Activated CD8-positive, alpha-beta T cell treated with anti-CD3 and anti-CD28 coated beads for 36 hours (primary cell): ENCODE measurements at regions not wholly inside any gene's neighbourhood (a gene's known extent, or its start where the extent isn't known, plus 50 kb on each side); places are given as distances from the start of the nearest gene placed in this dataset.

Source experiments
- ATAC-seq: fragments of 200-7000 bp; cut with Tn5 transposase; one replicate; pipeline ENCODE4 v1.10.0; 2021; ENCODE audit warnings: mild to moderate bottlenecking, moderate library complexity
- CTCF ChIA-PET: fragments of 350-600 bp; sonication (Branson Sonifier 250); formaldehyde crosslinking; loops from one replicate; lab custom pipeline; 2021; ENCODE audit warnings: antibody characterized with exemption; lab: Charles Lee
- POLR2A ChIA-PET: fragments of 350-600 bp; sonication (Branson Sonifier 250); formaldehyde crosslinking; loops from one replicate; lab custom pipeline; 2021; ENCODE audit warnings: antibody characterized with exemption; lab: Charles Lee
- DNase-seq: peaks from one replicate; pipeline ENCODE4 v3.0.0-alpha.2; 2020
- H3K27ac Mint-ChIP-seq: one replicate; pipeline ENCODE4 v1.8.0; 2021; ENCODE audit warnings: mild to moderate bottlenecking, mixed read lengths
- H3K27me3 Mint-ChIP-seq: one replicate; pipeline ENCODE4 v1.8.0; 2021; ENCODE audit warnings: mixed read lengths
- H3K36me3 Mint-ChIP-seq: one replicate; pipeline ENCODE4 v1.8.0; 2021; ENCODE audit warnings: low read depth, mixed read lengths
- H3K4me1 Mint-ChIP-seq: one replicate; pipeline ENCODE4 v1.8.0; 2021; ENCODE audit warnings: low read depth, mixed read lengths
- H3K4me3 Mint-ChIP-seq: one replicate; pipeline ENCODE4 v1.8.0; 2021; ENCODE audit warnings: mild to moderate bottlenecking, moderate library complexity, mixed read lengths
- H3K9me3 Mint-ChIP-seq: one replicate; pipeline ENCODE4 v1.8.0; 2021; ENCODE audit warnings: mixed read lengths
- intact Hi-C: fragments of 100-400 bp; cut with micrococcal nuclease; formaldehyde crosslinking; loops from one replicate; pipeline ENCODE4 v1.10.0; 2022
- TF ChIP-seq, protein P1 (sequence below): fragments of 200-600 bp; IDR thresholded peaks from one replicate; pipeline ENCODE4 v1.8.0; 2022; ENCODE audit warnings: antibody characterized with exemption, mild to moderate bottlenecking

DNA sequence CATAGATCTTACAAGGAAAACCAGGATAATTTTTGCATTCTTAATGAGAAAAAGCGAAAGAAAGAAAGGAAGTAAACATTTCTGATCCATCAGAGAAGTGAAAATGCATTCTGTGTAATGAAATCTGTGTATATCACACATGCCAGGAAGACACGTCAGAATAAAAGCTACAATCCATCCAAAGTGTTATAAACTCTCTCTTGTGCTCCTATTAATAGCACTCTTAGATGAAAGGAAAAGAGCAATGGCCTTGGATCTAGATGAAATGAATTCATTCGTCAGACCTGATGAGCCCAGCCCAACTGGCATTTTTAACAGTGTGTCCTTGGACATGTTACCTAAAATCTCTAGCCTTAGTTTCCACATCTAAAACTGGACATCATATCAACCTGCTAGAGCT is 885.5 kb downstream of the CDH11 start:
- Mint-ChIP-seq H3K4me3 (no peak overlapping the region), H3K36me3 (no peaks in the 10 kb centered on the region), H3K9me3 (peaks cover 11% of the 10 kb centered on the region), H3K4me1 (no peaks in the 10 kb centered on the region), H3K27me3 (no peaks in the 10 kb centered on the region), H3K27ac (no peak overlapping the region)
- DNase-seq (no peak), ATAC-seq (no peak)
- CTCF ChIA-PET, result no interaction called here
- POLR2A ChIA-PET, result no interaction called here
- TF ChIP-seq, protein P1, sequence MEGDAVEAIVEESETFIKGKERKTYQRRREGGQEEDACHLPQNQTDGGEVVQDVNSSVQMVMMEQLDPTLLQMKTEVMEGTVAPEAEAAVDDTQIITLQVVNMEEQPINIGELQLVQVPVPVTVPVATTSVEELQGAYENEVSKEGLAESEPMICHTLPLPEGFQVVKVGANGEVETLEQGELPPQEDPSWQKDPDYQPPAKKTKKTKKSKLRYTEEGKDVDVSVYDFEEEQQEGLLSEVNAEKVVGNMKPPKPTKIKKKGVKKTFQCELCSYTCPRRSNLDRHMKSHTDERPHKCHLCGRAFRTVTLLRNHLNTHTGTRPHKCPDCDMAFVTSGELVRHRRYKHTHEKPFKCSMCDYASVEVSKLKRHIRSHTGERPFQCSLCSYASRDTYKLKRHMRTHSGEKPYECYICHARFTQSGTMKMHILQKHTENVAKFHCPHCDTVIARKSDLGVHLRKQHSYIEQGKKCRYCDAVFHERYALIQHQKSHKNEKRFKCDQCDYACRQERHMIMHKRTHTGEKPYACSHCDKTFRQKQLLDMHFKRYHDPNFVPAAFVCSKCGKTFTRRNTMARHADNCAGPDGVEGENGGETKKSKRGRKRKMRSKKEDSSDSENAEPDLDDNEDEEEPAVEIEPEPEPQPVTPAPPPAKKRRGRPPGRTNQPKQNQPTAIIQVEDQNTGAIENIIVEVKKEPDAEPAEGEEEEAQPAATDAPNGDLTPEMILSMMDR, result no peak
- intact Hi-C loops, result no loop called here

DNA sequence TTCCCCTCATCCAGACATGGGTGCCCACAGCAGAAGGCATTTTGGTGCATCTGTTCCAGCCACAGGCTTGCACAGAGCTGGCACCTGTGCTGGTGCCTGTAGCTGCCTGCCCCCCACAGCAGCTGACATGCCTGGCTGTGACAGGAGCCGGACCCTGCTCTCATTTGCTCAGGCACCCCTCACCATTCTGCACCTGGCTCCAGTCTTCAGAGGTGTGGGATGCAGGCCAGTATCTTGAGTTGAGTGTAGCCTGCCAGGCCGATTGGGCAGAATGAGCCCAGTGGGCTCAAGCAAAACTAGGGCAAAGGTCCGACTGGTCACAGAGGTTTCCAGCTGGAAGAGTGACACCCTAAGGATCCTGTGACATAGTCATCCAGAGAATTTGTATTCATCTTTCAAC is 887.7 kb downstream of the CDH11 start:
- TF ChIP-seq, protein P1, result no peak
- ChIA-PET CTCF (no interaction called here), POLR2A (interaction anchor here (0.5 kb wide), 1 partner anchor 243 kb away, joined by 3 read pairs; no protein-coding TSS in a partner anchor)
- H3K27me3 Mint-ChIP-seq, result no peaks in the 10 kb centered on the region
- DNase-seq (no peak), ATAC-seq (no peak)
- peaks cover 12% of the 10 kb centered on the region for H3K9me3 Mint-ChIP-seq
- H3K4me1 Mint-ChIP-seq, result no peaks in the 10 kb centered on the region
- H3K27ac Mint-ChIP-seq, result no peak overlapping the region
- no peak overlapping the region for H3K4me3 Mint-ChIP-seq
- H3K36me3 Mint-ChIP-seq, result no peaks in the 10 kb centered on the region
- intact Hi-C loops, result no loop called here

DNA sequence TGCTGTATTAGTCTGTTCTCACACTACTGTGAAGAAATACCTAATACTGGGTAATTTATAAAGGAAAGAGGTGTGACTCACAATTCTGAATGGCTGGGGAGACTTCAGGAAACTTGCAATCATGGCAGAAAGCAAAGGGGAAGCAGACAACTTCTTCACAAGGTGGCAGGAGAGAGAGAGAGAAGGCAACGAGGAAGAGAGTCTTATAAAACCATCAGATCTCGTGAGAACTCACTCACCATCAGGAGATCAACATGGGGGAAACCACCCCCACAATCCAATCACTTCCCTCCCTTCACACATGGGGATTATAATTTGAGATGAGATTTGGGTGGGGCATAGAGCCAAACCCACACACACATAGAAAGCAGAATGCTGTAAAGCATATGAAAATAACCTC is 896.2 kb downstream of the CDH11 start:
- ATAC-seq (no peak), DNase-seq (no peak)
- ChIA-PET CTCF (no interaction called here), POLR2A (no interaction called here)
- H3K27me3 Mint-ChIP-seq, result no peaks in the 10 kb centered on the region
- TF ChIP-seq, protein P1, result no peak
- no peaks in the 10 kb centered on the region for H3K36me3 Mint-ChIP-seq
- H3K9me3 Mint-ChIP-seq, result peaks cover 27% of the 10 kb centered on the region
- intact Hi-C loops, result no loop called here
- H3K27ac Mint-ChIP-seq, result no peak overlapping the region
- no peaks in the 10 kb centered on the region for H3K4me1 Mint-ChIP-seq
- no peak overlapping the region for H3K4me3 Mint-ChIP-seq

DNA sequence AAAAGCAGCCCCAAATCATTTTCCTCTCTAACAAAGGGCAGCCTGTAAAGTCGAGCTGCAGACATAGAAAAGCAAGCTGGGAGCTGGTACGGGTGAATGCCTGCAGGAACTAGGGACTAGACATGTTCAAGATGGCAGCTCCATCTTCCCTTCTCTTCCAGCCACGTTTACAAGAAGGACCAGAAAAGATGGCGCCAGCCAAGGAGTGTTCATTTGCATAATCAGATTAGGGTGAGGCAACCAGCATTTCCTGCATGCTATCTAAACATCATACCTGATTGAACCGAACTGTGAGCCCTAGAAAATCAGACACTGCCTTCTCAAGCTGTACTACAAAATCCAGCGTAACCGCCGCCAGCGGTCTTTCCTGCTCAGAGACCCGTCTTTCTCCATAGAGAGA is 896.8 kb downstream of the CDH11 start:
- DNase-seq (no peak), ATAC-seq (no peak)
- intact Hi-C loops, result no loop called here
- TF ChIP-seq, protein P1, result no peak
- no peaks in the 10 kb centered on the region for H3K27me3 Mint-ChIP-seq
- ChIA-PET CTCF (no interaction called here), POLR2A (no interaction called here)
- no peak overlapping the region for H3K4me3 Mint-ChIP-seq
- H3K9me3 Mint-ChIP-seq, result peaks cover 27% of the 10 kb centered on the region
- H3K4me1 Mint-ChIP-seq, result no peaks in the 10 kb centered on the region
- no peaks in the 10 kb centered on the region for H3K36me3 Mint-ChIP-seq
- no peak overlapping the region for H3K27ac Mint-ChIP-seq

DNA sequence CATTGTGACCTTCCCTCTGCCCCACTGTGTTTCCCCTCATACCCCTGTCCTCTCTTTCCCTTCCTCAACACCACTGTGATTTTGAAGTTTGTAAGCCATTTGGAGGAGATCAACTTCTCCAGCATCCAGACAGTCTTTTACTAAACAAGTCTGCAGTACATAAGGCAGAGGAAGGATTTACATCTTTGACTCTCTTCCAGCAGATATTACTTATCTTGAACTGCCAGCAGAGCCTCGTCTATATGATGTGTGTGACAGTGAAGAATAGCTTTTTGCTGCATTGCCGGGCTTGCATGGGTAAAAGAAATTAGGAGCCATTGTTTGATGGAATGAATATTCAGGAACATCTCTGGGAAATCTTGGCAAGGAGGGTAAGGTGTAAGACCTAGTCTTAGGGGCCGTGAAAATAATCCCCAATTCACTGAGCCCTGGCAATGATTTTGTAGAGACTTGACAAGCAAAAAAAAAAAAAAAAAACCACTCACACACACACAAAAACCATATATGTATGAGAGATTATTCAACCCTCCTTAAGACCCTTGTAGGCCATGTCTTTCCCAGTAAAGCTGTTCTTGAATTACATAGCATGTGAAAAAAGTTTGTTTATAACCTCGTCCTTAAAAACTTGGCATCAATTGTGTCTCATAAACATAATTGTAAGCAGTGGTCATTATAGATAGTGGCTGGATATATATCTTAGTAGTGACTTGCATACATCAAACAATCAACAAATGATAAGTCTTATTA is 903.9 kb downstream of the CDH11 start:
- DNase-seq (no peak), ATAC-seq (no peak)
- CTCF ChIA-PET, result no interaction called here
- intact Hi-C loops, result no loop called here
- no peaks in the 10 kb centered on the region for H3K27me3 Mint-ChIP-seq
- peaks cover 16% of the 10 kb centered on the region for H3K9me3 Mint-ChIP-seq
- TF ChIP-seq, protein P1, result no peak
- no peak overlapping the region for H3K27ac Mint-ChIP-seq
- no peak overlapping the region for H3K4me3 Mint-ChIP-seq
- H3K36me3 Mint-ChIP-seq, result no peaks in the 10 kb centered on the region
- H3K4me1 Mint-ChIP-seq, result no peaks in the 10 kb centered on the region
- POLR2A ChIA-PET, result no interaction called here
